NCI-H82 treated with DMSO at 0.1 percent for 48 hours (cell line): ENCODE measurements at regions not wholly inside any gene's neighbourhood (a gene's known extent, or its start where the extent isn't known, plus 50 kb on each side); places are given as distances from the start of the nearest gene placed in this dataset.

ENCODE experiments used
- DNase-seq: peaks from one replicate; lab custom pipeline; 2025; ENCODE audit not compliant: unreplicated experiment; lab: John Stamatoyannopoulos, UW

DNA sequence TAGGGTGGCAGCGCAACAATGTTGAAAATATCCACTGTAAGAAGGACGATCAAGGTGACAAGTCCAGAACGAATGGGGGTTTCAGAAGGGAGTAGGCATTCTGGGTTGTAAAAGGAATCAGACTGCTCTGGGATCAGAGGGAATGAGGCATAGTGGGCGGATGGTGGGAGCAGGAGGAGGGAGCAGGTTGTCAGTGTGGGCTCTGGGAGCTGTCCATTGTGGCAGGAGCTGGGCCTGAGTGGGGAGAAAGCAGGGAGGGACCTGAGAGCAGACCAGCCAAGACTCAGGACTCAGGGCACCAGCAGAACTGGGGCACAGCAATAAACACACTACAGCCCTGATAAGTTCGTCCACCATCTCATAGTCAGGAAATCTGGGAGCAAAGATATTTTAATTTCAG is 292.6 kb upstream of the MKI67 start:
- no peak for DNase-seq

GRCh38 chr10:128419466-128420019 is 293.3 kb upstream of the MKI67 start:
- DNase-seq, result no peak

DNA sequence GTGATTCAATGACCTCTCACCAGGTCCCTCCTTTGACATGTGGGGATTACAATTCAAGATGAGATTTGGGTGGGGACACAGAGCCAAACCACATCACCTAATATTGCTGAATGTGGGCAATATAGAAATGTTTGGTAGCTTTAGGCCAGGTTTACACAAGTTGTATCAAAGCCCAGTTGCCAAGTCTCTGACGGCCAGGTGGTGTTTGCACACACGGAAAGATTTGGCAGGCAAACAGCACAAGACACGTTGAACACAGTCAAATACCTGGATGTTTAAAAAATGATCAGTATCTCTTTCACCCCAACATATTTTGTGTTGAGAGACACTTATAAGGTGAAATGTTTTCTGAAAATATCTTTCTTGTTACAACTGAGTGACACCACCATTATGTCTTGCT is 294.4 kb upstream of the MKI67 start:
- no peak for DNase-seq

- no peak for DNase-seq
These were observed 295.3 kb upstream of the MKI67 start for GRCh38 chr10:128421371-128422160.

- no peak for DNase-seq
These were observed 296.0 kb upstream of the MKI67 start for GRCh38 chr10:128422190-128422589.

DNA sequence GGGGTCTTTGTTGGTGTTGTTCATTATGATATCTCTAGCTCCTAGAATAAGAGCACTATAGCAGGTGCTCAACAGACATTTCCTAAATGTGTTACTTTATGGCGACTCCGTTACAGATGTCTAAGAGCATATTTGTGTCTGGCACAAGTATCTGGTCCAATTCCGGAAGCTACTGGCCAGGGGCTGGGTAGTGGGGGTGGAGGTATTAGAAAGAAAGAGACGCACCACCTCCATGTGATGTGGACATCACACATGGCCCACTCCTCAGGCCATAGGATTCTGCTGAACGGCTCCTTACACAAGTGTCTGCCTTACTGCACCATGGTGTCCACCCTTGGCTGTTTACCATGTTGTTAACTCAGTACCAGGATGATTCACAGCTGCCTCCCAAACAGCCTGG is 296.8 kb upstream of the MKI67 start:
- DNase-seq, result no peak

DNA sequence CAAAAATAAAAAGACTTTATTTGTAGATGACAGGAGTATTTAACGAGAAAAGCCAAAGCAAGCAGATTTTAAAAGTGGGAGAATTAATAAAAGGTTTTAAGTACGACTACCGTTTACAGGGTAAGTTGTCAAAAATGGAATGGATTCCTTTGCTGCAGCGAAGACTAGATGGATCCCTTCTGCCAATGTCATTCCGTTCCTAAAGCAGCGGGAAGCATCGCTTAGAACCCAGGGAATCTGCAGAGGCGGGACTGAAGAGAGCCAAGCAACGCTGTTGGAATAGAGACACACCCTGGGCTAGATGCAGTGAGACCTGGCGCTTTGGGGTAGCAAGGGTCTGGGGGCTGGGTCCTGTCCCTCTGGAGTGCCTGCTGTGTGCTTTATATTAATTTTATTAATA is 303.1 kb upstream of the MKI67 start:
- no peak for DNase-seq

DNA sequence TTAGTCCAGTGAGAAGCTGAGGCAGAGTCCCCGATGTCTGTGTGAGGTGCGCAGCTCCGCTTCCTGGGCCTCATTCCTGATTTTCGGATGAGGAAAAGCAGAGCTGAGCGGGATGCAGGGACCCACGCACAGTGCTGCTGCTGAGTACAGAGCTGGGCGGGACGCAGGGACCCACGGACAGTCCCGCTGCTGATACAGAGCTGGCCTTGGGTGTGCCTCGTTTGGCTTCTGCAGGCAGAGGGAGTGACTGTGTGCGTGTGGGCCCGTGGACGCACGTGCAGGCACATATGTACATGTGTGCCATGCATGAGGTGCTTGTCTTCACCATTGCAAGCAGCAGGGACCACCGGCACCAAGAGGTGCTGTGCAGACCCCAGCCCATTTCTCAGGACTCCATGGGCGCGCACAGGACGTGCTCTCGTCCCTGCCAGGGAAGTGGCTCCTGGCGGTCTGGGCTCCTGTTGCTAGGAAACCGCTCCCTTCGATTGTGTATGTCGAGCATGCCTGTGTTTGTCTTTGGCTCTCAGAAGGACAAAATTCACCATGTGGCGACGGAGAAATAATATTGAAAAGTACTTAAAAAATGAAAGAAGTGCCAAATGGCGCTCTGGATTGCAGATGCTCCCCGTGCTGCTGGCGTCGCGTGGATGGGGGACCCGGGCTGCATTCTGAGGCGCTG is 303.8 kb upstream of the MKI67 start:
- no peak for DNase-seq

GRCh38 chr10:128431083-128431482 is 304.9 kb upstream of the MKI67 start:
- DNase-seq, result no peak

DNA sequence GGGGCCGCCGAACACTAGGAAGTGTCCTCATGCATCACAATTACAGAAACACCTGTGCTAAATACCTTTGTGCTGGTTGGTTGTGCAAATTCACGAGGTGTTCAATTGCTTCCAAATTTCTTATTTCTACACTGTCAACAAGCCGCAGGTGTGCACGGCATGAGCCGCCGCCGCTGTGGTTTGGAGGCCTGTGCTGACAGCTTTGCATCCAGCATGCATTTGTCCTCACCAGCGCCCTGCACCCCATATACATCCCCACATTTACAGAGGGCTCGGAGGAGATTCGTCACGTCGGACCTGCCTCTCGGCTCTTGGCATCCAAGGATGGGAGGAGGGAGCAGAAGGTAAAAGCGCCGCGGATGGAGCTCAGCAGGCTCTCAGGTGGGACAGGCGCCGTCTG is 305.3 kb upstream of the MKI67 start:
- DNase-seq, result no peak

DNA sequence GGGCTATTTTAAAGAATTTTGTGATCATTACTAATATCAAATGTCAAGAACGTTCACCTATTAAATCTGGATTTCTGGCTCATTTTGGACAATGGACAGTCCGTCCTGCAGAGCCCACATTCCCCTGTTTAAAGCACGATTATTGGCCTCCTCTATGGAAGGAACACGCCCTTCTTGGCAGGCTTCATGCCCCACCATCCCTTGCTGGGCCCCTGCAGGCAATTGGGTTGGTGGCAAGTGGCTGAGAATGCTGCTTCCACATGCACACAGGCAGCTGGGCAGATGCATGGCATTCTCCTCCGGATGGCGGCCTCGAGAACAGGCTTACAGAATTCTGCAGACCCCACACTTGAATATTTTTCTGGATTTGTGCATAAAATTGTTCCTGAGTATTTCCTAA is 305.8 kb upstream of the MKI67 start:
- no peak for DNase-seq

GRCh38 chr10:128432423-128432822 is 306.2 kb upstream of the MKI67 start:
- no peak for DNase-seq

- DNase-seq, result no peak
These were observed 309.6 kb upstream of the MKI67 start for GRCh38 chr10:128435811-128436210.

- no peak for DNase-seq
These were observed 311.6 kb upstream of the MKI67 start for GRCh38 chr10:128437786-128438345.

DNA sequence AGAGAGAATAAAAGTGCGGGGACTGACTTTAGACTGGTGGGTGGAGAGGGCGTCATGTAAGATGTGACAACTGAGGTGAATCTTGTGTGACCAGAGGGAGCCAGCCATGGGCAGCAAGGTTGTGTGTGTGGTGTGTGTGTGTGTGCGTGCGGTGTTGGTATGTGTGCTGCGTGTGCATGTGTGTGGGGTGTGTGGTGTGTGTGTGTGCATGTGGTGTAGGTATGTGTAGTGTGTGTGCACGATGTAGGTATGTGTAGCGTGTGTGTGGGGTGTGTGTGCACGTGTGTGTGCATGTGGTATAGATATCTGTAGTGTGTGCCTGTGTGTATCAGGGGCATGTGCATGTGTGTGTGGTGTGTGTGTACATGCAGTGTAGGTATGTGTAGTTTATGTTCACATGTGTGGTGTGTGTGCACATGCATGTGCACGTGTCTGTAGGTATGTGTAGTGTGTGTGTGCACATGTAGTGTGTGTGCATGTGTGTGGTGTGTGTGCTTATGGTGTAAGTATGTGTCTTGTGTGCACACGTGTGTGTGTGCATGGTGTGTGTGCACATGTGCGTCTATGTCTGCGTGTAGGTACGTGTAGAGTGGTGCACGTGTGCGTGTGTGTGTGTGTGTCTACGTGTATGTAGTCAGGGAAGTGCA is 312.3 kb upstream of the MKI67 start:
- no peak for DNase-seq

DNA sequence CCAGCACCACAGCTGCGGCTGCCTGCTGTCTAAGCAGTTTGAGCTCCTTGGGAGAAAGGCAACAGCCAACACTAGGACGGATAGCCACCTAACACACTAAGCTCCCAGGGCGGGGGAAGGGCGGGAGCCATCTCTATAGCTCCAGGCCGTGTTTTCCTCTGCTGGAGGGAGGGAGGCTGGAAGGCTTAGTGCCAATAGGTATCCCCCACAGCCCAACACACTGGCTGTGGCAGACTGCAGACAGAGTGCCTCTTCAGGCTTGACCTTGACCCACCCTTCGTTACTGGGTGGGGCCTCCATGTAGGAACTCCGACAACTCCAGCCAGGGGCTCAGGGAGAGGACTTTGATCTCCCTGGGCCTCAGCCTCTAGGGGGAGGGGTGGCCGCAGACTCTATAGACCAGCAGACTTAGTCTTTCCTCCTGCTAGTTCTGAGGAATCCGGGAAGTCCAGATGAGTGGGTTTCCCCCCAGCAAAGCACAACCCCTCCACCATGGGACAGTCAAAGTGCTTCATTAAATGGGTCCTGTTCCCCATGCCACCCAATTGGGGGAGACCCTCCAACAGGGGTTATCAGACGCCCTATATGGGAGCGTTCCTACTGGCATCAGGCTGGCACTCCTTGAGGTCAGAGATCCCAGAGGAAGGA is 314.4 kb upstream of the MKI67 start:
- no peak for DNase-seq

GRCh38 chr10:128443925-128444518 is 317.8 kb upstream of the MKI67 start:
- no peak for DNase-seq

DNA sequence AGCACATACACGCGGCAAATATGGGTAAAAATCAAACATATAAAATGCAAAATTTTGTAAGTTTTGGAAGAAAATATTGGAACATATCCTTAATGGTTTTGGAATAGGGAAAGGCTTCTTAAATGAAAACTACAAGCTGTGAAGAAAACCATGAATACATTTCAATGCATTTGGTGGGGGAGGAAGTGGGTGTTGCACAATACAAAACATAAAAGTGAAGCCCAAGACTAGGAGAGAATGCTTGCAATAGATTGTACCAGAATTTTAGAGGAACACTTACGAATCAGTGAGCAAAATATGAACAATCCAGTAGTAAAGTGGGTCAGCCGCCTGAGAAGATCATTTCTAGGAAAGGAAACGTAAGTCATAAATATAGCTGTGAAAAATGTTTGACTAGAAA is 322.6 kb upstream of the MKI67 start:
- no peak for DNase-seq

- DNase-seq, result no peak
These were observed 325.7 kb upstream of the MKI67 start for GRCh38 chr10:128451879-128452278.

GRCh38 chr10:128456271-128456670 is 330.0 kb upstream of the MKI67 start:
- no peak for DNase-seq

- no peak for DNase-seq
These were observed 330.9 kb upstream of the MKI67 start for GRCh38 chr10:128457136-128457535.
